ENCODE measurements at regions not wholly inside any gene's neighbourhood (a gene's known extent, or its start where the extent isn't known, plus 50 kb on each side); places are given as distances from the start of the nearest gene placed in this dataset.
"Not testable (repeated sequence)": the region's sequence is repeated elsewhere in the genome, so short reads cannot be mapped to it uniquely, and the experiment has no call there.

GRCh38 chr4:53899586-53900270 lies 164.7 kb downstream of the CHIC2 start:
- Histone ChIP-seq H3K27ac (peak overlapping the region; percentile 68 to 72), H3K4me3 (peak overlapping the region; percentile 37)
- no peak for DNase-seq (ENCODE audit: low spot score)
- TF ChIP-seq CTCF (IDR thresholded peaks at IDR 0.05): no peak

- H3K27ac ChIP-seq: no peak overlapping the region
- no peak for DNase-seq (ENCODE audit: low spot score)
Observed at GRCh38 chr4:53895137-53895536, 169.3 kb downstream of the CHIC2 start.

GRCh38 chr4:53890461-53890860 lies 173.9 kb downstream of the CHIC2 start:
- DNase-seq (ENCODE audit: low spot score): no peak
- no peak overlapping the region for H3K4me3 ChIP-seq
- no peak for TF ChIP-seq CTCF (IDR thresholded peaks at IDR 0.05)
- peak overlapping the region in 1 of 2 donors; percentile 48 for H3K27ac ChIP-seq

More at GRCh38 chr4:53895137-53895536, 169.3 kb downstream of the CHIC2 start:
- no peak for TF ChIP-seq CTCF (IDR thresholded peaks at IDR 0.05)
- H3K4me3 ChIP-seq: no peak overlapping the region

- TF ChIP-seq CTCF (IDR thresholded peaks at IDR 0.05): no peak
- H3K4me3 ChIP-seq: no peak overlapping the region
- H3K27ac ChIP-seq: peak overlapping the region in 1 of 2 donors; percentile 64
- DNase-seq (ENCODE audit: low spot score): no peak
Observed at GRCh38 chr4:53889326-53890055, 174.9 kb downstream of the CHIC2 start.

GRCh38 chr4:53886090-53886489 lies 178.3 kb downstream of the CHIC2 start:
- DNase-seq (ENCODE audit: low spot score): no peak
- Histone ChIP-seq H3K4me3 (no peak overlapping the region), H3K27ac (peak overlapping the region in 1 of 2 donors; percentile 5)
- no peak for TF ChIP-seq CTCF (IDR thresholded peaks at IDR 0.05)

GRCh38 chr4:53885668-53886067 lies 178.7 kb downstream of the CHIC2 start:
- TF ChIP-seq CTCF (IDR thresholded peaks at IDR 0.05): no peak
- no peak overlapping the region for H3K4me3 ChIP-seq
- DNase-seq (ENCODE audit: low spot score): no peak
- peak overlapping the region in 1 of 2 donors; percentile 65 for H3K27ac ChIP-seq

- not testable (repeated sequence) for H3K4me3 ChIP-seq; DNase-seq (ENCODE audit: low spot score); H3K27ac ChIP-seq
Observed at GRCh38 chr4:53877096-53877495, 187.3 kb downstream of the CHIC2 start.
